ENCODE measurements at regions not wholly inside any gene's neighbourhood (a gene's known extent, or its start where the extent isn't known, plus 50 kb on each side); places are given as distances from the start of the nearest gene placed in this dataset.

DNA sequence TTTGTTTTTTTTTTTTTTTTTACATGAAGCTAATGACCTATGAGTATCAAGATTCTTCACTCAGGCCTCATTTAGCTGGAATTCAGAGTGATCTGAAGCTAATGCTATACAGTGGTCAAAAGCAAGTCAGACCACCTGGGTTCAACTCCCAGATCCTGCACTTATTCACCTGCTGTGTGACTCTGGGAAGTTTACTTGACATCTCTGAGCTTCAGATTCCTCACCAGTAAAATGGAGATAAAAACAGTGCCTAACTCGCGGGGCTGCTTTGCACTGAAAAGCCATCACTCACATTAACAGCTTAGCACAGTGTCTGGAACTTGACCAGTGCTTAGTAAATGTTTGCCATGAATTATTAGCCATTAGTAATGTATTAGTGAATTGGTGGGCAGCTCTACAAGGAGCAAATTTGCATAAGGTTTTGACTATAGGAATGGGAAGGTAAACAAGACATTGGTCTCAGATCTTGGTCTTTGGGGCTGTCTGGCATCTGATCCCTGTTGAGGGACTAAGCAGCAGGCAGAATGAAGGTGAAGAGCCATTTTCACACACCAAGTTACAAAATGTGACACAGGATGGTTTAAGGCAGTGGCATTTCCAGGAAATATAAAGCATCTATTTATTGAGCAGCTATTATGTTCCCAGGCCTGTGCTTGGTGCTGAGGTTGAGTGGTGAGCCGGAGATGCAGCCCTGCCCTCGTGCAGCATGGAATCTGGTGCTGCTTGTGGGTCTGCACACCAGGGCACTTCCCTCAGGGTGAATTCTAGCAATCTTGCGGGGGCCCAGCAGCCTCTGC is 291.3 kb downstream of the RRAGC start:
- TF ChIP-seq, protein P1, sequence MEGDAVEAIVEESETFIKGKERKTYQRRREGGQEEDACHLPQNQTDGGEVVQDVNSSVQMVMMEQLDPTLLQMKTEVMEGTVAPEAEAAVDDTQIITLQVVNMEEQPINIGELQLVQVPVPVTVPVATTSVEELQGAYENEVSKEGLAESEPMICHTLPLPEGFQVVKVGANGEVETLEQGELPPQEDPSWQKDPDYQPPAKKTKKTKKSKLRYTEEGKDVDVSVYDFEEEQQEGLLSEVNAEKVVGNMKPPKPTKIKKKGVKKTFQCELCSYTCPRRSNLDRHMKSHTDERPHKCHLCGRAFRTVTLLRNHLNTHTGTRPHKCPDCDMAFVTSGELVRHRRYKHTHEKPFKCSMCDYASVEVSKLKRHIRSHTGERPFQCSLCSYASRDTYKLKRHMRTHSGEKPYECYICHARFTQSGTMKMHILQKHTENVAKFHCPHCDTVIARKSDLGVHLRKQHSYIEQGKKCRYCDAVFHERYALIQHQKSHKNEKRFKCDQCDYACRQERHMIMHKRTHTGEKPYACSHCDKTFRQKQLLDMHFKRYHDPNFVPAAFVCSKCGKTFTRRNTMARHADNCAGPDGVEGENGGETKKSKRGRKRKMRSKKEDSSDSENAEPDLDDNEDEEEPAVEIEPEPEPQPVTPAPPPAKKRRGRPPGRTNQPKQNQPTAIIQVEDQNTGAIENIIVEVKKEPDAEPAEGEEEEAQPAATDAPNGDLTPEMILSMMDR (conservative IDR thresholded peaks at IDR 0.05 in 1 of 2, IDR thresholded peaks at IDR 0.05 in 1 of 2; ENCODE audit: low read depth in 1 of 2, low read length in 2 of 2): no peak
- no peak for TF ChIP-seq EZH2 (IDR thresholded peaks at IDR 0.05; ENCODE audit: low read length, missing control alignments)

Measured in fibroblast of lung (primary cell).